ENCODE measurements at regions not wholly inside any gene's neighbourhood (a gene's known extent, or its start where the extent isn't known, plus 50 kb on each side); places are given as distances from the start of the nearest gene placed in this dataset.
"Not testable (repeated sequence)": the region's sequence is repeated elsewhere in the genome, so short reads cannot be mapped to it uniquely, and the experiment has no call there.

- Mint-ChIP-seq H3K36me3 (ENCODE audit: low read depth) (no peaks in the 10 kb centered on the region), H3K27me3 (ENCODE audit: low read depth) (peaks cover 5% of the 10 kb centered on the region), H3K4me3 (no peak overlapping the region), H3K4me1 (ENCODE audit: low read depth) (no peaks in the 10 kb centered on the region), H3K9me3 (no peaks in the 10 kb centered on the region), H3K27ac (no peak overlapping the region)
- CTCF ChIA-PET = no interaction called here
- intact Hi-C loops (cut with micrococcal nuclease) = no loop called here
- DNase-seq = no peak
These were observed 415.1 kb downstream of the SOX11 start for GRCh38 chr2:6107290-6107689.

GRCh38 chr2:6109831-6110230 lies 417.6 kb downstream of the SOX11 start:
- CTCF ChIA-PET = no interaction called here
- no peaks in the 10 kb centered on the region for H3K36me3 Mint-ChIP-seq (ENCODE audit: low read depth)
- no peak overlapping the region for H3K27ac Mint-ChIP-seq
- H3K27me3 Mint-ChIP-seq (ENCODE audit: low read depth) = peaks cover 5% of the 10 kb centered on the region
- H3K4me1 Mint-ChIP-seq (ENCODE audit: low read depth) = no peaks in the 10 kb centered on the region
- H3K4me3 Mint-ChIP-seq = no peak overlapping the region
- no peaks in the 10 kb centered on the region for H3K9me3 Mint-ChIP-seq
- DNase-seq = no peak
- intact Hi-C loops (cut with micrococcal nuclease) = no loop called here

- no peaks in the 10 kb centered on the region for H3K9me3 Mint-ChIP-seq
- H3K27ac Mint-ChIP-seq = no peak overlapping the region
- H3K4me3 Mint-ChIP-seq = no peak overlapping the region
- CTCF ChIA-PET = no interaction called here
- H3K36me3 Mint-ChIP-seq (ENCODE audit: low read depth) = no peaks in the 10 kb centered on the region
- no peak for DNase-seq
- peaks cover under 1% of the 10 kb centered on the region for H3K27me3 Mint-ChIP-seq (ENCODE audit: low read depth)
- intact Hi-C loops (cut with micrococcal nuclease) = no loop called here
- no peaks in the 10 kb centered on the region for H3K4me1 Mint-ChIP-seq (ENCODE audit: low read depth)
These were observed 419.6 kb downstream of the SOX11 start for GRCh38 chr2:6111781-6112261.

- no peaks in the 10 kb centered on the region for H3K4me1 Mint-ChIP-seq (ENCODE audit: low read depth)
- intact Hi-C loops (cut with micrococcal nuclease) = no loop called here
- no peaks in the 10 kb centered on the region for H3K9me3 Mint-ChIP-seq
- CTCF ChIA-PET = no interaction called here
- no peak overlapping the region for H3K4me3 Mint-ChIP-seq
- no peak overlapping the region for H3K27ac Mint-ChIP-seq
- no peaks in the 10 kb centered on the region for H3K27me3 Mint-ChIP-seq (ENCODE audit: low read depth)
- no peaks in the 10 kb centered on the region for H3K36me3 Mint-ChIP-seq (ENCODE audit: low read depth)
- DNase-seq = no peak
These were observed 421.6 kb downstream of the SOX11 start for GRCh38 chr2:6113786-6114185.

- H3K27me3 Mint-ChIP-seq (ENCODE audit: low read depth) = no peaks in the 10 kb centered on the region
- intact Hi-C loops (cut with micrococcal nuclease) = no loop called here
- H3K4me3 Mint-ChIP-seq = no peak overlapping the region
- H3K9me3 Mint-ChIP-seq = peaks cover under 1% of the 10 kb centered on the region
- H3K36me3 Mint-ChIP-seq (ENCODE audit: low read depth) = no peaks in the 10 kb centered on the region
- DNase-seq = no peak
- H3K27ac Mint-ChIP-seq = no peak overlapping the region
- no peaks in the 10 kb centered on the region for H3K4me1 Mint-ChIP-seq (ENCODE audit: low read depth)
- CTCF ChIA-PET = no interaction called here
These were observed 435.5 kb downstream of the SOX11 start for GRCh38 chr2:6127718-6128117.

- peaks cover 3% of the 10 kb centered on the region for H3K9me3 Mint-ChIP-seq
- H3K4me3 Mint-ChIP-seq = no peak overlapping the region
- DNase-seq = no peak
- intact Hi-C loops (cut with micrococcal nuclease) = no loop called here
- no peaks in the 10 kb centered on the region for H3K27me3 Mint-ChIP-seq (ENCODE audit: low read depth)
- no peaks in the 10 kb centered on the region for H3K36me3 Mint-ChIP-seq (ENCODE audit: low read depth)
- no peaks in the 10 kb centered on the region for H3K4me1 Mint-ChIP-seq (ENCODE audit: low read depth)
- H3K27ac Mint-ChIP-seq = no peak overlapping the region
- CTCF ChIA-PET = no interaction called here
These were observed 447.0 kb downstream of the SOX11 start for GRCh38 chr2:6139142-6139541.

GRCh38 chr2:6139916-6140315 lies 447.7 kb downstream of the SOX11 start:
- H3K27ac Mint-ChIP-seq = no peak overlapping the region
- H3K4me3 Mint-ChIP-seq = no peak overlapping the region
- H3K27me3 Mint-ChIP-seq (ENCODE audit: low read depth) = no peaks in the 10 kb centered on the region
- peaks cover 3% of the 10 kb centered on the region for H3K9me3 Mint-ChIP-seq
- intact Hi-C loops (cut with micrococcal nuclease) = no loop called here
- H3K36me3 Mint-ChIP-seq (ENCODE audit: low read depth) = no peaks in the 10 kb centered on the region
- DNase-seq = no peak
- CTCF ChIA-PET = no interaction called here
- no peaks in the 10 kb centered on the region for H3K4me1 Mint-ChIP-seq (ENCODE audit: low read depth)

GRCh38 chr2:6140509-6140908 lies 448.3 kb downstream of the SOX11 start:
- Mint-ChIP-seq H3K27me3 (ENCODE audit: low read depth) (no peaks in the 10 kb centered on the region), H3K27ac (no peak overlapping the region), H3K4me1 (ENCODE audit: low read depth) (no peaks in the 10 kb centered on the region), H3K4me3 (no peak overlapping the region), H3K36me3 (ENCODE audit: low read depth) (no peaks in the 10 kb centered on the region), H3K9me3 (peaks cover 2% of the 10 kb centered on the region)
- intact Hi-C loops (cut with micrococcal nuclease) = no loop called here
- CTCF ChIA-PET = no interaction called here
- no peak for DNase-seq

- CTCF ChIA-PET = interaction anchor here (0.7 kb wide), 1 partner anchor 26 kb away, joined by 3 read pairs; no protein-coding TSS in a partner anchor
- intact Hi-C loops (cut with micrococcal nuclease) = no loop called here
- Mint-ChIP-seq H3K36me3 (ENCODE audit: low read depth) (no peaks in the 10 kb centered on the region), H3K4me1 (ENCODE audit: low read depth) (no peaks in the 10 kb centered on the region), H3K9me3 (no peaks in the 10 kb centered on the region), H3K27ac (no peak overlapping the region), H3K27me3 (ENCODE audit: low read depth) (no peaks in the 10 kb centered on the region), H3K4me3 (no peak overlapping the region)
- DNase-seq = no peak
These were observed 451.6 kb downstream of the SOX11 start for GRCh38 chr2:6143812-6144211.

- CTCF ChIA-PET; H3K36me3 Mint-ChIP-seq (ENCODE audit: low read depth); H3K4me1 Mint-ChIP-seq (ENCODE audit: low read depth); H3K4me3 Mint-ChIP-seq; intact Hi-C loops (cut with micrococcal nuclease); DNase-seq; H3K27me3 Mint-ChIP-seq (ENCODE audit: low read depth); H3K9me3 Mint-ChIP-seq; H3K27ac Mint-ChIP-seq: not testable (repeated sequence)
These were observed 455.0 kb downstream of the SOX11 start for GRCh38 chr2:6147215-6147614.

GRCh38 chr2:6148882-6149281 lies 456.7 kb downstream of the SOX11 start:
- Mint-ChIP-seq H3K4me1 (ENCODE audit: low read depth) (no peaks in the 10 kb centered on the region), H3K4me3 (no peak overlapping the region), H3K36me3 (ENCODE audit: low read depth) (no peaks in the 10 kb centered on the region), H3K27ac (no peak overlapping the region), H3K27me3 (ENCODE audit: low read depth) (no peaks in the 10 kb centered on the region), H3K9me3 (no peaks in the 10 kb centered on the region)
- intact Hi-C loops (cut with micrococcal nuclease) = no loop called here
- CTCF ChIA-PET = no interaction called here
- DNase-seq = no peak

- DNase-seq = no peak
- Mint-ChIP-seq H3K36me3 (ENCODE audit: low read depth) (no peaks in the 10 kb centered on the region), H3K27ac (no peak overlapping the region), H3K9me3 (no peaks in the 10 kb centered on the region), H3K27me3 (ENCODE audit: low read depth) (peaks cover 2% of the 10 kb centered on the region), H3K4me3 (no peak overlapping the region), H3K4me1 (ENCODE audit: low read depth) (no peaks in the 10 kb centered on the region)
- intact Hi-C loops (cut with micrococcal nuclease) = no loop called here
- CTCF ChIA-PET = no interaction called here
These were observed 467.4 kb downstream of the SOX11 start for GRCh38 chr2:6159606-6160005.

- DNase-seq = no peak
- intact Hi-C loops (cut with micrococcal nuclease) = no loop called here
- H3K4me3 Mint-ChIP-seq = no peak overlapping the region
- no peak overlapping the region for H3K27ac Mint-ChIP-seq
- H3K27me3 Mint-ChIP-seq (ENCODE audit: low read depth) = no peaks in the 10 kb centered on the region
- peaks cover 2% of the 10 kb centered on the region for H3K9me3 Mint-ChIP-seq
- CTCF ChIA-PET = no interaction called here
- H3K4me1 Mint-ChIP-seq (ENCODE audit: low read depth) = no peaks in the 10 kb centered on the region
- no peaks in the 10 kb centered on the region for H3K36me3 Mint-ChIP-seq (ENCODE audit: low read depth)
These were observed 471.7 kb downstream of the SOX11 start for GRCh38 chr2:6163932-6164331.

All from activated naive CD4-positive, alpha-beta T cell treated with anti-CD3 and anti-CD28 coated beads for 36 hours (primary cell).